OCI-LY7 (cell line): ENCODE measurements at regions not wholly inside any gene's neighbourhood (a gene's known extent, or its start where the extent isn't known, plus 50 kb on each side); places are given as distances from the start of the nearest gene placed in this dataset.

Experiments used
- CTCF ChIP-seq: fragments of 200-600 bp; sonication (generic); conservative IDR thresholded peaks from 2 replicates; pipeline ENCODE4 v1.5.1; 2014; ENCODE audit warnings: mild to moderate bottlenecking, antibody characterized with exemption, low read length, moderate library complexity, mixed read lengths
- EZH2phosphoT487 ChIP-seq: fragments of 200-600 bp; sonication (generic); IDR thresholded peaks from 2 replicates; pipeline ENCODE4 v1.6.1; 2018; ENCODE audit warnings: low read depth, borderline replicate concordance, mild to moderate bottlenecking, mixed run types, antibody characterized with exemption, low read length, moderate library complexity, mixed read lengths

- no peak for TF ChIP-seq CTCF
- no peak for TF ChIP-seq EZH2phosphoT487
Measured at GRCh38 chr12:104835317-104835716, 122.8 kb downstream of the SLC41A2 start.
